ENCODE measurements at regions not wholly inside any gene's neighbourhood (a gene's known extent, or its start where the extent isn't known, plus 50 kb on each side); places are given as distances from the start of the nearest gene placed in this dataset.
"Not testable (repeated sequence)": the region's sequence is repeated elsewhere in the genome, so short reads cannot be mapped to it uniquely, and the experiment has no call there.

DNA sequence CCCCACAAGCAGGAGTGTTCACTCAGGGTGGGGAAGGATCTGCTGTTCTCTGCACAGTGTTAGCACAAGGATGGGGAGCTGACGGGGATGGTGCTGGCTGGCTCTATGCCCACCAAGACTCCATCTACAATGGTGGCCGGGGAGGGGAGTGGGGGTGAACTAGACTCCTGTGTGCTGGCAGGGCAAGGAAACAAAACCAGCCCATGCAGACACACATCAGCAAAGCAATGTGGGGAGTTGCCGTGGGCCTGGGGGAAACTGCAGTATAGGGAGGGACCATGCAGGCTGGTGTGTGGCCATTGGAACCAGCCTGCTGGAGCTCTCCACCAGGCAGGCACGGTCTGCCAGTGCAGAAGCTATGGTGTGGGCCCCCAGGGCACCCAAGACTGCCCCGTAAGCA, 195.1 kb downstream of the PWWP3B start:
- no peak for DNase-seq

DNA sequence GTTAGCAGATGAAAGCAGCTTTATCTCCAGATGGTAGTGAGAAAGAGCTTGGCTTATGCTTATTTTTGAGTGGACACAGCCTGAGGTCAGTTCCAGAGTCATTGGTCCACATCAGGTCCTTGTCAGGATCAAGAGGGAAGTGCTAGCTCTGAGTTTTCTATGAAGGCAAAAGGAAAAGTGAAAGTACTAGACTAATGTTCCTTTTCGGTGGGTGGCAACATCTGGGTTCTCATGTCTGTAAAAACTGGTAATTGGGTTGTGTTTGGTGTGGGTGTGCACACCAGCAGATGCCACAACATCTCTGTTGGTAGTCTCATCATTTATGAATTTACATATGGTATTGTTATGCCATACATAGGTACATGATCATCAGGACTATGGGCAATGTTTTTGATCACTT, 210.5 kb downstream of the PWWP3B start:
- peak in 1 of 2 donors; percentile 0 for DNase-seq

DNA sequence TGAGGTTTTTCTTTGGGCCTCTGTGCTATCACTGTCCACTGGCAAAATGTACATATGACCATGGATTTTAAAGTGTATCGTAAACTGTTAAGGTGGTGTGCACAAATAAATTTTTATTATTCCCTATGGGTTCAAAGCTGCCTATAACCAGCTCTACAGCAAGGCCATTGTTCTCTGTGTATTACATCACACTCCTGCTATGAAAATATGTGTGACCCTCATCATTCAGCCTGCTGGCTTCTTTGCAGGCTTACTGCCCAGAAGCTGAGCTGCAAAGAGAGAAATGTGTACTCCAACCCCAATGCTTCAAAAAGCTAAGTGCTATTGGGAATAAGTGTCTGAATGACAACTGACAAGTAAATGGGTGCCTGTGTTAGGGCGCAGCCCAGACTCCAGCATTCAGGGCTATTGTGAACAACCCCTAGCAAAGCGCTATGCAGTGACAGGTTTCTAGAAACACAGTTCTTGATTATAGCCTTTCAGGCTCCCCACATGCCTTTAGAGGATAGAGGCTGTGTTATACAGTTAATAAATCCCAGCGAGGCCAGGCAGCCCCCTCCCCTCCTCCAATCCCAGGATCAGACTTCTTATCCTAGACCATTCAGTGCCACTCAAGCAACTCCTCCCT, 220.4 kb upstream of the RADX start:
- no peak for DNase-seq

GRCh38 chrX:106392346-106392745, 219.4 kb upstream of the RADX start:
- no peak for DNase-seq

- no peak for DNase-seq
Observed at GRCh38 chrX:106397788-106398538, 213.8 kb upstream of the RADX start.

- DNase-seq: no peak
Observed at GRCh38 chrX:106401965-106402559, 209.7 kb upstream of the RADX start.

DNA sequence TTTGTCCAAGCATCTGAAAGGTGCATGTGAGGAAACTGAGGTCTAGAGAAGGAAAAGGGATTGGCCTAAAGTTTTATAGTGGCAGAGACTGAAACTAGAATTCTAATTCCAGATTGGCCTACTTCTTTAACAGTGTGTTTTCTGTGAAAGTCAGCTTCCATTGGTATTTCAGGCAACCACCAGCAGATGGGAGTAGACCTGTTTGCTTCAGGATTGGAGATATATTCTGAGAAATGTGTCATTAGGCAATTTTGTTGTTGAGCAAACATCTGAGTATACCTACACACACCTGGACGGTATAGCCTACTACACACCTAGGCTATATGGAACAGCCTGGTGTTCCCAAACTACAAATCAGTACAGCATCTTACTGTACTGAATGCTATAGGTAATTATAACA, 207.3 kb upstream of the RADX start:
- no peak for DNase-seq

GRCh38 chrX:106415276-106415895, 196.4 kb upstream of the RADX start:
- DNase-seq: peak; percentile 0 to 9

DNA sequence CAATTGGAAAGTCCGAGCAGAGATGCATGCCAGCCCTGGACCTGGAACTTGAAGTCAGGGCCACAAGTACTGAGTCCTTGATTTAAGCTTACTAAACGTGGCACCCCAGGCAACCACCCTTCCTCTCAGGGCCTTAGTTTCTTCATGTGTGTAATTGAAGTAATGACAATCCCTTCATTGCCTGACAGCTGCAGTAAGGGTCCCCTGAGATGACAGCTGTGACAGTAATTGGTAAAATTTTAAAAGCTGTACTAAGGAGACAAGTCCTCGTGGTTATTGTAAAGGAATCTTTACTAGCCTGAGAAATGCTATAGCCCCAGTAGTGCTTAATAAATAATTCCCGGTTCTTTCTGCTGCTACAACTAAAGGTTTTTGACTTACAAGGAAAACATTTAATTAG, 175.1 kb upstream of the RADX start:
- no peak for DNase-seq

- DNase-seq: no peak
Observed at GRCh38 chrX:106437407-106437806, 174.4 kb upstream of the RADX start.

- DNase-seq: no peak
Observed at GRCh38 chrX:106450405-106450804, 161.4 kb upstream of the RADX start.

GRCh38 chrX:106451933-106452332, 159.8 kb upstream of the RADX start:
- no peak for DNase-seq

DNA sequence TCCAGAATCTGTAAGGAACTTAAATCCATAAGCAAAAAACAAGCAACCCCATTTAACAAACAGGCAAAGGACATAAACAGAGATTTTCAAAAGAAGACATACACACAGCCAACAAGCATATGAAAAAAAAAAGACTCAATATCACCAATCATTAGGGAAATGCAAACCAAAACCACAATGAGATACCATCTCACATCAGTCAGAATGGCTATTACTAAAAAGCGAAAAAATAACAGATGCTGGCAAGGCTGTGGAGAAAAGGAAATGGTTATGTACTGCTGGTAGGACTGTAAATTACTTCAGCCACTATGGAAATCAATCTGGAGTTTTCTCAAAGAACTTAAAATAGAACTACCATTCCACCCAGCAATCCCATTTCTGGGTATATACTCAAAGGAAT, 156.8 kb upstream of the RADX start:
- DNase-seq: no peak

GRCh38 chrX:106457802-106458201, 154.0 kb upstream of the RADX start:
- no peak for DNase-seq

DNA sequence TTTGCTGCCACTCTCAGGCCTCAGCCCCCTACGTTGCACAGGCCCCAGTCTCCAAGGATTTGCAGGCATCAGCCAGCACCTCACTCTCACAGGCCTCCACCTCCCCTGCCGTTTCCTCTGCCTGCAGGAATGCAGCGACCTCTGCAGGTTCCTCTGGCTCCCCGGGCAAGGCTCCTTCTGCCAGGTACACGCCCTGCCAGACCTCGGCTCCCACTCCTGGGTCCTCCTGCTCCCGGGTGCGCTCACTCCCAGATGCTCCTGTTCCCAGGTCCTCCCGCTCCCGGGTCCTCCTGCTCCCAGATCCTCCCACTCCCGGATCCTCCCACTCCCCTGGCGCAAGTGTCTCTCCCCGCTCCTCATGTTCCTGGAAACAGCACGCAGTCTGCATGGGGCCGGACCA, 144.4 kb upstream of the RADX start:
- DNase-seq: no peak

DNA sequence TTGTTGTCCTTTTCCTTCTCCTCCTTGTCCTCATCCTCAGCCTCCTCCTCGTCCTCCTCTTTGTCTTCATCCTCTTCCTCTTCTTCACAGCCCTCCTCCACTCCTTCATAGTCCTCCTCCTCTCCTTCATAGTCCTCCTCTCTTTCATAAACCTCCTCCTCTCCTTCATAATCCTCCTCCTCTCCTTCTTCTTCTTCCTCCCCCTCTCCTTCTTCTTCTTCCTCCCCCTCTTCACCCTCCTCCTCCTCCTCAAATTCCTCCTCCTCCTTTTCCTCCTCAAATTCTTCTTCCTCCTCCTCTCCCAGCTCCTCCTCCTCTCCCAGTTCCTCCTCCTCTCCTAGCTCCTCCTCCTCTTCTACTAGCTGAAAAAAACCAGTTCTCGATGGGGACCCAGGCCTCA, 143.8 kb upstream of the RADX start:
- no peak for DNase-seq

- no peak for DNase-seq
Observed at GRCh38 chrX:106468433-106468832, 143.3 kb upstream of the RADX start.

- no peak for DNase-seq
Observed at GRCh38 chrX:106479920-106480319, 131.9 kb upstream of the RADX start.

GRCh38 chrX:106481341-106481740, 130.4 kb upstream of the RADX start:
- DNase-seq: peak; percentile 9 to 62

- peak in 1 of 2 donors; percentile 0 for DNase-seq
Observed at GRCh38 chrX:106484233-106484632, 127.5 kb upstream of the RADX start.

- DNase-seq: not testable (repeated sequence)
Observed at GRCh38 chrX:106493210-106493816, 118.5 kb upstream of the RADX start.

DNA sequence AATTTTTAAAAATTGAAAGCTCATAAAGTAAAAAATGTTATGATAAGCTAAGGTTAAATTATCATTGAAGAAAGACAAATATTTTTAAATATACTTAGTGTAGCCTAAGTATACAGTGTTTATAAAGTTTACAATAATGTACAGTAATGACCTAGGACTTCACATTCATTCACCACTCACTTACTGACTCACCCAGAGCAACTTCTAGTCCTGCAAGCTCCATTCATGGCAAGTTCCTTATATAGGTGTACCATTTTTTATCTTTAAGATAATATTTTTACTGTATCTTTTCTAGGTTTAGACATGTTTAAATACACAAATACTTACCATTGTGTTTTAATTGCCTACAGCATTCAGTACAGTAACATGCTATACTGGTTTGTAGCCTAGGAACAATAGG, 112.3 kb upstream of the RADX start:
- no peak for DNase-seq

GRCh38 chrX:106510713-106511403, 100.9 kb upstream of the RADX start:
- DNase-seq: peak; percentile 4 to 5
